Psoas muscle (tissue), 7 donors: ENCODE measurements at regions not wholly inside any gene's neighbourhood (a gene's known extent, or its start where the extent isn't known, plus 50 kb on each side); places are given as distances from the start of the nearest gene placed in this dataset.

Source experiments
- ATAC-seq, 4 donors: fragments of 200-7000 bp; cut with Tn5 transposase; one replicate each; pipeline ENCODE4 v1.9.1; 2020; ENCODE audit warnings: moderate library complexity in 3 of 4, mild to moderate bottlenecking in 2 of 4
- DNase-seq, 2 donors: peaks; one replicate each; pipeline ENCODE4 v3.0.0-alpha.2; 2020
- H3K27ac ChIP-seq: fragments of 200-600 bp; one replicate; pipeline ENCODE4 v1.8.0; 2022
- H3K27me3 ChIP-seq, 3 donors: fragments of 200-600 bp in 1 of 3; one replicate each; pipeline versions ENCODE4 v1.6.1 to v1.8.0; 2013 to 2022; ENCODE audit warnings: low read length in 2 of 3, mild to moderate bottlenecking in 2 of 3, moderate library complexity in 1 of 3; ENCODE audit not compliant: insufficient read depth in 3 of 3
- H3K36me3 ChIP-seq, 2 donors: fragments of 200-600 bp in 1 of 2; one replicate each; pipeline versions ENCODE4 v1.6.1 to v1.8.0; 2013 to 2022; ENCODE audit warnings: low read depth in 1 of 2, mild to moderate bottlenecking in 1 of 2, moderate library complexity in 1 of 2; ENCODE audit not compliant: insufficient read depth in 1 of 2
- H3K4me1 ChIP-seq: fragments of 200-600 bp; one replicate; pipeline ENCODE4 v1.8.0; 2022
- H3K4me3 ChIP-seq: fragments of 200-600 bp; one replicate; pipeline ENCODE4 v1.8.0; 2022; ENCODE audit warnings: mild to moderate bottlenecking
- H3K9me3 ChIP-seq: fragments of 200-600 bp; one replicate; pipeline ENCODE4 v1.8.0; 2022
- CTCF ChIP-seq: fragments of 200-600 bp; IDR thresholded peaks from one replicate; pipeline ENCODE4 v1.8.0; 2022; ENCODE audit warnings: antibody characterized with exemption
- WGBS, 3 donors: extraction: QIAGEN DNeasy Blood & Tissue Kit; methylation state at CpG; one replicate each; pipeline versions ENCODE4 v1.1.6 to v1.1.7; 2013; 5-methylcytosine and 5-hydroxymethylcytosine counted together
- intact Hi-C, 2 donors: fragments of 100-400 bp; cut with DNase I; formaldehyde crosslinking; loops; one replicate each; pipeline versions ENCODE4 v1.11.0 to v1.14.2; 2022
- donor health status: healthy with polysubstance abuse.
- donor health status: DM: no; HTN: no; CAD: no; lungs with moderate emphysema.
- donor health status: Bipolar disorder and iron deficiency.
- donor health status: healthy.
- donor health status: DM: yes; HTN: yes; CAD: no.
- donor health status: DM: no; HTN: no; CAD: no.
- donor health status: DM: yes; HTN: yes; CAD: no.

GRCh38 chr4:31518796-31519250 lies 798.7 kb downstream of the PCDH7 start:
- no peak for TF ChIP-seq CTCF
- 61 to 68% (median 64%) methylated on average over 3 of the region's 3 CpGs for WGBS, 3 donors
- DNase-seq (no peak), ATAC-seq (no peak)
- H3K4me3 ChIP-seq = no peak overlapping the region
- H3K27ac ChIP-seq = no peak overlapping the region
- H3K36me3 ChIP-seq = no peaks in the 10 kb centered on the region
- H3K9me3 ChIP-seq = peaks cover 7% of the 10 kb centered on the region
- H3K27me3 ChIP-seq = no peaks in the 10 kb centered on the region
- no peaks in the 10 kb centered on the region for H3K4me1 ChIP-seq
- intact Hi-C loops = no loop called here

- Histone ChIP-seq H3K27ac (no peak overlapping the region), H3K9me3 (peaks cover 16% of the 10 kb centered on the region), H3K36me3 (no peaks in the 10 kb centered on the region), H3K4me1 (no peaks in the 10 kb centered on the region), H3K4me3 (no peak overlapping the region), H3K27me3 (no peaks in the 10 kb centered on the region)
- DNase-seq = no peak
- 56 to 80% (median 72%) methylated on average over 3 of the region's 3 CpGs for WGBS, 3 donors
- TF ChIP-seq CTCF = no peak
- no peak for ATAC-seq
- intact Hi-C loops = no loop called here
Observed at GRCh38 chr4:31530555-31530954, 810.4 kb downstream of the PCDH7 start.

- H3K9me3 ChIP-seq = peaks cover 4% of the 10 kb centered on the region
- intact Hi-C loops = no loop called here
- ATAC-seq = no peak
- DNase-seq = no peak
- H3K27ac ChIP-seq = no peak overlapping the region
- no peak overlapping the region for H3K4me3 ChIP-seq
- H3K4me1 ChIP-seq = no peaks in the 10 kb centered on the region
- no peaks in the 10 kb centered on the region for H3K27me3 ChIP-seq
- no peak for TF ChIP-seq CTCF
- no peaks in the 10 kb centered on the region for H3K36me3 ChIP-seq
Observed at GRCh38 chr4:31538877-31539276, 818.7 kb downstream of the PCDH7 start.

- TF ChIP-seq CTCF = no peak
- DNase-seq = peak in 1 of 2 donors; percentile 40
- Histone ChIP-seq H3K27me3 (no peaks in the 10 kb centered on the region), H3K4me3 (no peak overlapping the region), H3K9me3 (no peaks in the 10 kb centered on the region), H3K36me3 (no peaks in the 10 kb centered on the region), H3K27ac (no peak overlapping the region), H3K4me1 (no peaks in the 10 kb centered on the region)
- no peak for ATAC-seq
- intact Hi-C loops = no loop called here
Observed at GRCh38 chr4:31539284-31540069, 819.3 kb downstream of the PCDH7 start.

- no peaks in the 10 kb centered on the region for H3K4me1 ChIP-seq
- no peaks in the 10 kb centered on the region for H3K36me3 ChIP-seq
- no peak overlapping the region for H3K27ac ChIP-seq
- TF ChIP-seq CTCF = no peak
- ATAC-seq (no peak), DNase-seq (no peak)
- H3K9me3 ChIP-seq = peaks cover 2% of the 10 kb centered on the region
- intact Hi-C loops = no loop called here
- H3K4me3 ChIP-seq = no peak overlapping the region
- no peaks in the 10 kb centered on the region for H3K27me3 ChIP-seq
Observed at GRCh38 chr4:31545330-31545729, 825.2 kb downstream of the PCDH7 start.
